ENCODE measurements at regions not wholly inside any gene's neighbourhood (a gene's known extent, or its start where the extent isn't known, plus 50 kb on each side); places are given as distances from the start of the nearest gene placed in this dataset.

GRCh38 chr2:104404526-104404925 is 449.4 kb upstream of the POU3F3 start:
- Mint-ChIP-seq H3K9me3 (no peaks in the 10 kb centered on the region), H3K4me1 (peaks cover 25% of the 10 kb centered on the region), H3K27ac (no peak overlapping the region), H3K27me3 (ENCODE audit: low read depth, poor library complexity) (peaks cover 2% of the 10 kb centered on the region), H3K4me3 (no peak overlapping the region), H3K36me3 (ENCODE audit: low read depth) (no peaks in the 10 kb centered on the region)
- no peak for DNase-seq
- no peak for TF ChIP-seq CTCF (IDR thresholded peaks at IDR 0.05)

GRCh38 chr2:104405623-104406022 is 448.3 kb upstream of the POU3F3 start:
- H3K36me3 Mint-ChIP-seq (ENCODE audit: low read depth), result no peaks in the 10 kb centered on the region
- H3K27me3 Mint-ChIP-seq (ENCODE audit: low read depth, poor library complexity), result peaks cover 2% of the 10 kb centered on the region
- H3K27ac Mint-ChIP-seq, result no peak overlapping the region
- H3K4me1 Mint-ChIP-seq, result peaks cover 29% of the 10 kb centered on the region
- TF ChIP-seq CTCF (IDR thresholded peaks at IDR 0.05), result no peak
- DNase-seq, result no peak
- H3K4me3 Mint-ChIP-seq, result no peak overlapping the region
- no peaks in the 10 kb centered on the region for H3K9me3 Mint-ChIP-seq

- no peak for TF ChIP-seq CTCF (IDR thresholded peaks at IDR 0.05)
- peaks cover 36% of the 10 kb centered on the region for H3K4me1 Mint-ChIP-seq
- H3K27ac Mint-ChIP-seq, result no peak overlapping the region
Measured at GRCh38 chr2:104406261-104406726, 447.6 kb upstream of the POU3F3 start.

GRCh38 chr2:104407641-104408040 is 446.3 kb upstream of the POU3F3 start:
- H3K27me3 Mint-ChIP-seq (ENCODE audit: low read depth, poor library complexity), result no peaks in the 10 kb centered on the region
- peaks cover 49% of the 10 kb centered on the region for H3K4me1 Mint-ChIP-seq
- H3K27ac Mint-ChIP-seq, result no peak overlapping the region
- H3K36me3 Mint-ChIP-seq (ENCODE audit: low read depth), result no peaks in the 10 kb centered on the region
- H3K9me3 Mint-ChIP-seq, result no peaks in the 10 kb centered on the region
- TF ChIP-seq CTCF (IDR thresholded peaks at IDR 0.05), result no peak
- DNase-seq, result no peak
- H3K4me3 Mint-ChIP-seq, result no peak overlapping the region

More at GRCh38 chr2:104406261-104406726, 447.6 kb upstream of the POU3F3 start:
- DNase-seq, result no peak
- no peak overlapping the region for H3K4me3 Mint-ChIP-seq
- no peaks in the 10 kb centered on the region for H3K9me3 Mint-ChIP-seq
- H3K36me3 Mint-ChIP-seq (ENCODE audit: low read depth), result no peaks in the 10 kb centered on the region
- no peaks in the 10 kb centered on the region for H3K27me3 Mint-ChIP-seq (ENCODE audit: low read depth, poor library complexity)

DNA sequence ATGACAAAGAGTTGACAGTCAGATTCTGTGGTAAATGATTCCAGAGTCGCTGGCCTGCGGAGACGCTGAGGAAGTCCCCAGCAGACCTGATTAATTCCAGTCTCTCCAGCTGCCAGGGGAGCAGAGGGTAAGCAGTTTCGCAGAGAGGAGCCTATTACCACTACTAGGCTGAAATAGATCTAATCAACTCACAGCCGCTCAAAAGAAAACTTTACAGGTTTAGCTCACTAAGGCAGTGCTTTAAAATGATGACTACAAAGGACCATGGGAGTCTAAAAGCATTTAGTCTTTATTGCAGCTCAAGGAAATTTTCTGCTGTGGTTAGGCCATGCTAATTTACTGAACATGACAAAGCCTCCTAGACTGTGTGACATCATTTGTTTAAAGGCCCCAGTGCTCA is 445.6 kb upstream of the POU3F3 start:
- Mint-ChIP-seq H3K36me3 (ENCODE audit: low read depth) (no peaks in the 10 kb centered on the region), H3K27me3 (ENCODE audit: low read depth, poor library complexity) (no peaks in the 10 kb centered on the region), H3K27ac (no peak overlapping the region), H3K9me3 (no peaks in the 10 kb centered on the region), H3K4me3 (no peak overlapping the region), H3K4me1 (peaks cover 46% of the 10 kb centered on the region)
- peak; percentile 26 for DNase-seq
- TF ChIP-seq CTCF (IDR thresholded peaks at IDR 0.05), result no peak

DNA sequence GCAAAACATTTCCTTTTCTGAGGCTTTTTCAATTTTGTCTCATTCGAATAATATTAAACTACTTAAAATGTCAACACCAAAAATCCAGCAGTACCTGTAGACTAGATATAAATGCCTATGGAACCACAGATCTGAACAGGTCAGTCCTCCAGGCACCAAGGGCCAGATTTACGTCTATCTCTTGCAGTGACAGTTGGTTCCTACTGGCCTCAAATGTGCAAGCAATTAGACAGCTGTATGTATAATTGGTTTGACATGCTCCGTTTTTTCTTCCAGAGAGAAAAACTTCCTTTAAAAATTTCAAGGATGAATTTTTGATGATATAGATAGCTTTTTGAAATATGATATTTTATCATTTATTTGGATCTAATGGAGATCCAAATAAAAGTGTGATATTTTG is 443.8 kb upstream of the POU3F3 start:
- Mint-ChIP-seq H3K4me3 (no peak overlapping the region), H3K27ac (no peak overlapping the region), H3K4me1 (peaks cover 62% of the 10 kb centered on the region), H3K36me3 (ENCODE audit: low read depth) (no peaks in the 10 kb centered on the region), H3K27me3 (ENCODE audit: low read depth, poor library complexity) (peaks cover 3% of the 10 kb centered on the region), H3K9me3 (no peaks in the 10 kb centered on the region)
- no peak for TF ChIP-seq CTCF (IDR thresholded peaks at IDR 0.05)
- no peak for DNase-seq
